Fibroblast of mammary gland (primary cell): ENCODE measurements at regions not wholly inside any gene's neighbourhood (a gene's known extent, or its start where the extent isn't known, plus 50 kb on each side); places are given as distances from the start of the nearest gene placed in this dataset.
"Not testable (repeated sequence)": the region's sequence is repeated elsewhere in the genome, so short reads cannot be mapped to it uniquely, and the experiment has no call there.

Source experiments
- DNase-seq: peaks from one replicate; pipeline ENCODE4 v3.0.0-alpha.2; 2010; ENCODE audit warnings: low read depth
- H3K4me3 ChIP-seq: 2 replicates; pipeline ENCODE4 v1.5.1; 2011; ENCODE audit warnings: low read depth, mild to moderate bottlenecking, low read length, moderate library complexity; ENCODE audit not compliant: control insufficient read depth
- TF ChIP-seq, protein P1 (sequence below): conservative IDR thresholded peaks from 2 replicates; pipeline ENCODE4 v1.5.1; 2011; ENCODE audit warnings: low read depth, low read length, inconsistent platforms; ENCODE audit not compliant: control insufficient read depth, insufficient read depth

- DNase-seq = no peak
- H3K4me3 ChIP-seq = no peak overlapping the region
- TF ChIP-seq, protein P1, sequence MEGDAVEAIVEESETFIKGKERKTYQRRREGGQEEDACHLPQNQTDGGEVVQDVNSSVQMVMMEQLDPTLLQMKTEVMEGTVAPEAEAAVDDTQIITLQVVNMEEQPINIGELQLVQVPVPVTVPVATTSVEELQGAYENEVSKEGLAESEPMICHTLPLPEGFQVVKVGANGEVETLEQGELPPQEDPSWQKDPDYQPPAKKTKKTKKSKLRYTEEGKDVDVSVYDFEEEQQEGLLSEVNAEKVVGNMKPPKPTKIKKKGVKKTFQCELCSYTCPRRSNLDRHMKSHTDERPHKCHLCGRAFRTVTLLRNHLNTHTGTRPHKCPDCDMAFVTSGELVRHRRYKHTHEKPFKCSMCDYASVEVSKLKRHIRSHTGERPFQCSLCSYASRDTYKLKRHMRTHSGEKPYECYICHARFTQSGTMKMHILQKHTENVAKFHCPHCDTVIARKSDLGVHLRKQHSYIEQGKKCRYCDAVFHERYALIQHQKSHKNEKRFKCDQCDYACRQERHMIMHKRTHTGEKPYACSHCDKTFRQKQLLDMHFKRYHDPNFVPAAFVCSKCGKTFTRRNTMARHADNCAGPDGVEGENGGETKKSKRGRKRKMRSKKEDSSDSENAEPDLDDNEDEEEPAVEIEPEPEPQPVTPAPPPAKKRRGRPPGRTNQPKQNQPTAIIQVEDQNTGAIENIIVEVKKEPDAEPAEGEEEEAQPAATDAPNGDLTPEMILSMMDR = no peak
Measured at GRCh38 chr14:105646175-105646574, 119.8 kb downstream of the TMEM121 start.

DNA sequence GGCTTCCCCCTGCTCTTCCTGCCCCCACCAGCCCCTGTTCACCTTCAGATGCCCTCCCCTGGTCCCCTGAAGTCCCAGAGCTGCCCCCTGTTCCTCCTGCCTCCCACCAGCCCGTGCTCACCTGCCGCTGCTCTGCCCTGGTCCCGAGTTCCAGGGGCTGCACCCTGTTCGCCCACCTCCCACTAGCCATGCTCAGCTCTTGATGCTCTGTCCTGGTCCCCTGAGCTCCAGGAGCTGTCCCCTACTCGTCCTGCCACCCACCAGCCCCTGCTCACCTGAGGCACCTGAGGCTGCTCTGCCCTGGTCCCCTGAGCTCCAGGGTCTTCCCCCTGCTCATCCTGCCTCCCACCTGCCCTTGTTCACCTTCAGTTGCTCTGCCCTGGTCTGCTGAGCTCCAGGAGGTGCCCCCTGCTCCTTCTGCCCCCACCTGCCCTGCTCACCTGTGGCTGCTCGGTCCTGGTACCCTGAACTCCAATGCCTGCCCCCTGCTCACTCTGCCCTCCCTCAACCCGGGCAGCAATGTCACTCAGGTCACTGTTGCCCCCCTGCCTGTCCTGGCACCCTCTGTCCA is 120.4 kb downstream of the TMEM121 start:
- not testable (repeated sequence) for H3K4me3 ChIP-seq, DNase-seq

DNA sequence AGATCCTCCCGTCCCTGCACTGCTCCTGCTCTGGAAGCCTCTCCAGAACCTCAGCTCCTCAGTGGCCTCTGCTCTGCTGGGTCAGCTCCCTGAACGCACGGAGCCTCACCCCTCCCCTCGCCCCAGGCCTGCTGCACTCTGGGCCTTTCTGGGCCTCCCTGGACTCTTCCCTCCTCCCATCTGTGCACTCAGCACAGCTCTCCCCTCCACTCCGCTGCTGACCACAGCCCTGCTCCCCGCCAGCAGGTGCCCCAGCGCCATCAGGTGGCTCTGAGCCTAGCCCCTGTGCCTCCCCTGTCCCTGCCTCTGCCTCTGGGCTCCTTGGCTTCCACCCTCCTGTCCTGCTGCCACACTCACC is 121.0 kb downstream of the TMEM121 start:
- H3K4me3 ChIP-seq, DNase-seq: not testable (repeated sequence)

GRCh38 chr14:105647784-105648608 is 121.6 kb downstream of the TMEM121 start:
- DNase-seq = no peak
- TF ChIP-seq, protein P1 = no peak
- no peak overlapping the region for H3K4me3 ChIP-seq

DNA sequence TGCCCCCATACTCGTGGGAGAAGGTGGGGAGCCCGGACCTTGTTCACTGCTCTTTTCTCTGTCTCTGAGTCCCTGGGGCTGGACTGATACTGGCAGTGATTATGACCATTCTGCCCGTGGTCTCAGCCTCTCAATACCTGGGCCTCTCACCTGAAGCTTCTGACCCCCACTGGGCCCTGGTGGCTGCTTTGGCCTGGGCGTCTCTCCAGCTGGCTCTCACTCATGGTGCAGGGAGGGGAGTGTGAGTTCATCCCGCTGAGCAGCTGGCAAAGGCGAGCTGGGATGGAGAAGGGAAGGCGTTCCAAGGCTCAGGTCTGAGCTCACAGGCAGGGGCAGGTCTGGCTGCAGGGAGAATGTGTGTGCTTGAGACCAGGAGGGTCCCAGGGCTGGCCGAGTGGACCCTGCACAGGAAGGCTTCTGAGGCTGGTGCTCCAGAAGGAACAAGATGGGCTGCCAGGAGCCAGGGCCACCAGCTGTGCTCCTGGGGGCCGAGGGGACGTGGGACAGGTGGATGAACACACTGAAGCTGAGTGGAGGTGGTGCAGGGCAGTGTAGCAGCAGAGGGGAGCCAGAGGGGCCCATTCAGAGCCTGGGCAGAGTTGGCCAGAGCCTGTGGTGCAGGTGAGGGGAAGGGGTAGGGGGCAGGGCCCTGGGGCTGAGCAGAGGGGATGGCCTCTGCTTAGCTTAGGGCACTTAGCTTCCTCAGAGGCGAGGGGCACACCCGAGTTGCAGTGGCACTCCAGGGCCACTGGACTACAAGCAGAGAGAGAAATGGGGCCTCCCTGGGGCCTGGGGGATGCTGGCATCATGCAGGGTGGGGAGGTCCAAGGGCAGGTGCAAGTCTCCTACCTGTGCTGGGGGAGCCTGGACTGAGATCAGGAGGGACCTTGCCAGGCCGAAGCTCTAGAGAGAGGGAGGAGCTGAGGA is 122.5 kb downstream of the TMEM121 start:
- DNase-seq, H3K4me3 ChIP-seq: not testable (repeated sequence)

- DNase-seq = not testable (repeated sequence)
Measured at GRCh38 chr14:105652317-105652716, 125.9 kb downstream of the TMEM121 start.

GRCh38 chr14:105653921-105654320 is 127.5 kb downstream of the TMEM121 start:
- DNase-seq, H3K4me3 ChIP-seq: not testable (repeated sequence)

More at GRCh38 chr14:105652317-105652716, 125.9 kb downstream of the TMEM121 start:
- H3K4me3 ChIP-seq = not testable (repeated sequence)

DNA sequence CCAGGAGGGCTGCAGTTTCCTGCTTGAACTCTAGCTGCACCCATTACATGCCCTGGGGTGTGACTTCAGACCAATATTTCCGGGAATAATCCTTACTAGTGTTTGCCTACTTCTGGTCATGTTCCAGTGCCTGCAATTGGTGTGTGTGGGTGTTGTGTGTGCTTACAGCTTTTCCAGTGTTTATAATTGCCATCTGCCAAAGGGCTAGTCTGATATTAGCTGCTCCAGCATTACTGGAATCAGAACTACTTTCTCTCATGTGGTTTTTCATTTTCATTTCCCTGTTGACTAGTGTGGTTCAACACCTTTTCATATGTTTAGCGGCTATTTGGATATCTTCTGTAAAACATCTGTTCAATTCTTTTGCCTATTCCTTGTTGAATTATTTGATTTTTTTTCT is 132.9 kb downstream of the TMEM121 start:
- not testable (repeated sequence) for DNase-seq, H3K4me3 ChIP-seq

GRCh38 chr14:105659935-105660527 is 133.6 kb downstream of the TMEM121 start:
- TF ChIP-seq, protein P1 = no peak
- DNase-seq = no peak
- no peak overlapping the region for H3K4me3 ChIP-seq
